ENCODE measurements at regions not wholly inside any gene's neighbourhood (a gene's known extent, or its start where the extent isn't known, plus 50 kb on each side); places are given as distances from the start of the nearest gene placed in this dataset.

GRCh38 chr5:86765778-86766502 lies 148.2 kb downstream of the COX7C start:
- intact Hi-C loops (cut with DNase I): no loop called here
- DNase-seq (ENCODE audit: low spot score): no peak

- DNase-seq (ENCODE audit: low spot score): no peak
- intact Hi-C loops (cut with DNase I): no loop called here
Observed at GRCh38 chr5:86768699-86769202, 151.0 kb downstream of the COX7C start.

GRCh38 chr5:86780018-86780417 lies 162.3 kb downstream of the COX7C start:
- intact Hi-C loops (cut with DNase I): no loop called here

GRCh38 chr5:86786955-86787354 lies 169.2 kb downstream of the COX7C start:
- intact Hi-C loops (cut with DNase I): no loop called here
- DNase-seq (ENCODE audit: low spot score): no peak

More at GRCh38 chr5:86780018-86780417, 162.3 kb downstream of the COX7C start:
- DNase-seq (ENCODE audit: low spot score): no peak

GRCh38 chr5:86795659-86796058 lies 177.9 kb downstream of the COX7C start:
- intact Hi-C loops (cut with DNase I): no loop called here
- no peak for DNase-seq (ENCODE audit: low spot score)

GRCh38 chr5:86797677-86798076 lies 179.9 kb downstream of the COX7C start:
- intact Hi-C loops (cut with DNase I): no loop called here
- no peak for DNase-seq (ENCODE audit: low spot score)

GRCh38 chr5:86806206-86806605 lies 188.5 kb downstream of the COX7C start:
- intact Hi-C loops (cut with DNase I): no loop called here
- no peak for DNase-seq (ENCODE audit: low spot score)

GRCh38 chr5:86807046-86808031 lies 189.6 kb downstream of the COX7C start:
- intact Hi-C loops (cut with DNase I): no loop called here
- DNase-seq (ENCODE audit: low spot score): no peak

GRCh38 chr5:86814315-86814714 lies 196.6 kb downstream of the COX7C start:
- no peak for DNase-seq (ENCODE audit: low spot score)
- intact Hi-C loops (cut with DNase I): no loop called here

GRCh38 chr5:86814907-86815306 lies 197.2 kb downstream of the COX7C start:
- no peak for DNase-seq (ENCODE audit: low spot score)
- intact Hi-C loops (cut with DNase I): no loop called here

GRCh38 chr5:86824637-86825036 lies 206.9 kb downstream of the COX7C start:
- DNase-seq (ENCODE audit: low spot score): no peak
- intact Hi-C loops (cut with DNase I): no loop called here

GRCh38 chr5:86831128-86831527 lies 213.4 kb downstream of the COX7C start:
- intact Hi-C loops (cut with DNase I): no loop called here
- no peak for DNase-seq (ENCODE audit: low spot score)

- DNase-seq (ENCODE audit: low spot score): no peak
- intact Hi-C loops (cut with DNase I): no loop called here
Observed at GRCh38 chr5:86833868-86834267, 216.1 kb downstream of the COX7C start.

- intact Hi-C loops (cut with DNase I): no loop called here
- DNase-seq (ENCODE audit: low spot score): no peak
Observed at GRCh38 chr5:86837610-86838009, 219.9 kb downstream of the COX7C start.

- intact Hi-C loops (cut with DNase I): no loop called here
- no peak for DNase-seq (ENCODE audit: low spot score)
Observed at GRCh38 chr5:86838083-86838482, 220.3 kb downstream of the COX7C start.

GRCh38 chr5:86841000-86841644 lies 223.4 kb downstream of the COX7C start:
- intact Hi-C loops (cut with DNase I): no loop called here
- DNase-seq (ENCODE audit: low spot score): no peak

GRCh38 chr5:86858442-86858841 lies 240.7 kb downstream of the COX7C start:
- DNase-seq (ENCODE audit: low spot score): no peak
- intact Hi-C loops (cut with DNase I): no loop called here

- DNase-seq (ENCODE audit: low spot score): no peak
- intact Hi-C loops (cut with DNase I): no loop called here
Observed at GRCh38 chr5:86861512-86861911, 243.8 kb downstream of the COX7C start.

- intact Hi-C loops (cut with DNase I): no loop called here
- DNase-seq (ENCODE audit: low spot score): no peak
Observed at GRCh38 chr5:86862093-86862492, 244.4 kb downstream of the COX7C start.

- intact Hi-C loops (cut with DNase I): no loop called here
- no peak for DNase-seq (ENCODE audit: low spot score)
Observed at GRCh38 chr5:86864051-86864450, 246.3 kb downstream of the COX7C start.

Data from cardiac septum (tissue), 1 donor.